ENCODE measurements at regions not wholly inside any gene's neighbourhood (a gene's known extent, or its start where the extent isn't known, plus 50 kb on each side); places are given as distances from the start of the nearest gene placed in this dataset.

GRCh38 chr3:127096256-127097071 lies 96.5 kb upstream of the PRR23E start:
- CTCF ChIA-PET: no interaction called here
- H3K4me3 ChIP-seq (ENCODE audit: control insufficient read depth in 1 of 7, extremely low read depth in 1 of 7, insufficient read depth in 4 of 7, low read depth in 2 of 7, low read length in 6 of 7): no peak overlapping the region
- H3K9me3 ChIP-seq (ENCODE audit: control extremely low read depth in 1 of 5, control insufficient read depth in 4 of 5, insufficient read depth in 2 of 5, low read depth in 1 of 5, low read length in 4 of 5): peaks cover 0 to 4% (median 0%) of the 10 kb centered on the region in 5 experiments
- POLR2A ChIA-PET: no interaction called here
- no peak overlapping the region for H3K27ac ChIP-seq (ENCODE audit: insufficient read depth in 1 of 2, low read depth in 1 of 2, low read length in 2 of 2, poor library complexity in 1 of 2, severe bottlenecking in 2 of 2)
- no peaks in the 10 kb centered on the region for H3K4me1 ChIP-seq (ENCODE audit: control extremely low read depth in 1 of 4, control insufficient read depth in 4 of 4, insufficient read depth in 4 of 4, low read length in 3 of 4)
- no peaks in the 10 kb centered on the region for H3K36me3 ChIP-seq (ENCODE audit: control insufficient read depth in 4 of 4, insufficient read depth in 4 of 4, low read length in 3 of 4)
- peaks cover 0 to 24% (median 3%) of the 10 kb centered on the region in 5 experiments for H3K27me3 ChIP-seq (replicated peaks in 2 of 5; ENCODE audit: control insufficient read depth in 4 of 5, insufficient read depth in 5 of 5, low read length in 4 of 5)
- WGBS (ENCODE audit: insufficient coverage): 86% methylated on average over 11 of the region's 11 CpGs
- no peak for DNase-seq

GRCh38 chr3:127097072-127097405 lies 95.9 kb upstream of the PRR23E start:
- H3K27me3 ChIP-seq (replicated peaks in 2 of 5; ENCODE audit: control insufficient read depth in 4 of 5, insufficient read depth in 5 of 5, low read length in 4 of 5): peaks cover 0 to 25% (median 3%) of the 10 kb centered on the region in 5 experiments
- POLR2A ChIA-PET: no interaction called here
- CTCF ChIA-PET: no interaction called here

GRCh38 chr3:127097481-127097880 lies 95.5 kb upstream of the PRR23E start:
- POLR2A ChIA-PET: interaction anchor here (0.5 kb wide), 1 partner anchor 235 kb away, joined by 3 read pairs; no protein-coding TSS in a partner anchor

More at GRCh38 chr3:127097072-127097405, 95.9 kb upstream of the PRR23E start:
- Histone ChIP-seq H3K9me3 (ENCODE audit: control extremely low read depth in 1 of 5, control insufficient read depth in 4 of 5, insufficient read depth in 2 of 5, low read depth in 1 of 5, low read length in 4 of 5) (peaks cover 0 to 4% (median 0%) of the 10 kb centered on the region in 5 experiments), H3K36me3 (ENCODE audit: control insufficient read depth in 4 of 4, insufficient read depth in 4 of 4, low read length in 3 of 4) (no peaks in the 10 kb centered on the region), H3K4me3 (ENCODE audit: control insufficient read depth in 1 of 7, extremely low read depth in 1 of 7, insufficient read depth in 4 of 7, low read depth in 2 of 7, low read length in 6 of 7) (no peak overlapping the region), H3K4me1 (ENCODE audit: control extremely low read depth in 1 of 4, control insufficient read depth in 4 of 4, insufficient read depth in 4 of 4, low read length in 3 of 4) (no peaks in the 10 kb centered on the region), H3K27ac (ENCODE audit: insufficient read depth in 1 of 2, low read depth in 1 of 2, low read length in 2 of 2, poor library complexity in 1 of 2, severe bottlenecking in 2 of 2) (no peak overlapping the region)
- 95% methylated on average over 4 of the region's 4 CpGs for WGBS (ENCODE audit: insufficient coverage)
- DNase-seq: no peak

GRCh38 chr3:127099982-127100381 lies 92.9 kb upstream of the PRR23E start:
- CTCF ChIA-PET: no interaction called here
- peaks cover 0 to 26% (median 3%) of the 10 kb centered on the region in 5 experiments for H3K27me3 ChIP-seq (replicated peaks in 2 of 5; ENCODE audit: control insufficient read depth in 4 of 5, insufficient read depth in 5 of 5, low read length in 4 of 5)
- 96% methylated on average over 3 of the region's 3 CpGs for WGBS (ENCODE audit: insufficient coverage)

More at GRCh38 chr3:127097481-127097880, 95.5 kb upstream of the PRR23E start:
- Histone ChIP-seq H3K9me3 (ENCODE audit: control extremely low read depth in 1 of 5, control insufficient read depth in 4 of 5, insufficient read depth in 2 of 5, low read depth in 1 of 5, low read length in 4 of 5) (peaks cover 0 to 4% (median 0%) of the 10 kb centered on the region in 5 experiments), H3K4me1 (ENCODE audit: control extremely low read depth in 1 of 4, control insufficient read depth in 4 of 4, insufficient read depth in 4 of 4, low read length in 3 of 4) (no peaks in the 10 kb centered on the region), H3K27me3 (replicated peaks in 2 of 5; ENCODE audit: control insufficient read depth in 4 of 5, insufficient read depth in 5 of 5, low read length in 4 of 5) (peaks cover 0 to 26% (median 3%) of the 10 kb centered on the region in 5 experiments), H3K27ac (ENCODE audit: insufficient read depth in 1 of 2, low read depth in 1 of 2, low read length in 2 of 2, poor library complexity in 1 of 2, severe bottlenecking in 2 of 2) (no peak overlapping the region), H3K36me3 (ENCODE audit: control insufficient read depth in 4 of 4, insufficient read depth in 4 of 4, low read length in 3 of 4) (no peaks in the 10 kb centered on the region), H3K4me3 (ENCODE audit: control insufficient read depth in 1 of 7, extremely low read depth in 1 of 7, insufficient read depth in 4 of 7, low read depth in 2 of 7, low read length in 6 of 7) (no peak overlapping the region)
- WGBS (ENCODE audit: insufficient coverage): 81% methylated on average over 3 of the region's 3 CpGs
- CTCF ChIA-PET: no interaction called here
- DNase-seq: no peak

GRCh38 chr3:127100459-127101410 lies 92.2 kb upstream of the PRR23E start:
- Histone ChIP-seq H3K36me3 (ENCODE audit: control insufficient read depth in 4 of 4, insufficient read depth in 4 of 4, low read length in 3 of 4) (no peaks in the 10 kb centered on the region), H3K9me3 (ENCODE audit: control extremely low read depth in 1 of 5, control insufficient read depth in 4 of 5, insufficient read depth in 2 of 5, low read depth in 1 of 5, low read length in 4 of 5) (peaks cover 0 to 2% (median 0%) of the 10 kb centered on the region in 5 experiments), H3K4me3 (ENCODE audit: control insufficient read depth in 1 of 7, extremely low read depth in 1 of 7, insufficient read depth in 4 of 7, low read depth in 2 of 7, low read length in 6 of 7) (no peak overlapping the region), H3K27me3 (replicated peaks in 2 of 5; ENCODE audit: control insufficient read depth in 4 of 5, insufficient read depth in 5 of 5, low read length in 4 of 5) (peaks cover 0 to 26% (median 3%) of the 10 kb centered on the region in 5 experiments), H3K4me1 (ENCODE audit: control extremely low read depth in 1 of 4, control insufficient read depth in 4 of 4, insufficient read depth in 4 of 4, low read length in 3 of 4) (no peaks in the 10 kb centered on the region), H3K27ac (ENCODE audit: insufficient read depth in 1 of 2, low read depth in 1 of 2, low read length in 2 of 2, poor library complexity in 1 of 2, severe bottlenecking in 2 of 2) (no peak overlapping the region)
- WGBS (ENCODE audit: insufficient coverage): 84% methylated on average over 12 of the region's 18 CpGs
- POLR2A ChIA-PET: no interaction called here
- no peak for DNase-seq
- CTCF ChIA-PET: no interaction called here

More at GRCh38 chr3:127099982-127100381, 92.9 kb upstream of the PRR23E start:
- Histone ChIP-seq H3K4me1 (ENCODE audit: control extremely low read depth in 1 of 4, control insufficient read depth in 4 of 4, insufficient read depth in 4 of 4, low read length in 3 of 4) (no peaks in the 10 kb centered on the region), H3K36me3 (ENCODE audit: control insufficient read depth in 4 of 4, insufficient read depth in 4 of 4, low read length in 3 of 4) (no peaks in the 10 kb centered on the region), H3K27ac (ENCODE audit: insufficient read depth in 1 of 2, low read depth in 1 of 2, low read length in 2 of 2, poor library complexity in 1 of 2, severe bottlenecking in 2 of 2) (no peak overlapping the region), H3K4me3 (ENCODE audit: control insufficient read depth in 1 of 7, extremely low read depth in 1 of 7, insufficient read depth in 4 of 7, low read depth in 2 of 7, low read length in 6 of 7) (no peak overlapping the region), H3K9me3 (ENCODE audit: control extremely low read depth in 1 of 5, control insufficient read depth in 4 of 5, insufficient read depth in 2 of 5, low read depth in 1 of 5, low read length in 4 of 5) (peaks cover 0 to 4% (median 0%) of the 10 kb centered on the region in 5 experiments)
- POLR2A ChIA-PET: no interaction called here
- no peak for DNase-seq

GRCh38 chr3:127101411-127102187 lies 91.3 kb upstream of the PRR23E start:
- WGBS (ENCODE audit: insufficient coverage): 91% methylated on average over 4 of the region's 19 CpGs
- H3K36me3 ChIP-seq (ENCODE audit: control insufficient read depth in 4 of 4, insufficient read depth in 4 of 4, low read length in 3 of 4): no peaks in the 10 kb centered on the region
- H3K27ac ChIP-seq (ENCODE audit: insufficient read depth in 1 of 2, low read depth in 1 of 2, low read length in 2 of 2, poor library complexity in 1 of 2, severe bottlenecking in 2 of 2): no peak overlapping the region
- no peak for DNase-seq
- H3K4me1 ChIP-seq (ENCODE audit: control extremely low read depth in 1 of 4, control insufficient read depth in 4 of 4, insufficient read depth in 4 of 4, low read length in 3 of 4): no peaks in the 10 kb centered on the region
- H3K27me3 ChIP-seq (replicated peaks in 2 of 5; ENCODE audit: control insufficient read depth in 4 of 5, insufficient read depth in 5 of 5, low read length in 4 of 5): peaks cover 0 to 26% (median 3%) of the 10 kb centered on the region in 5 experiments
- CTCF ChIA-PET: no interaction called here
- no peaks in the 10 kb centered on the region for H3K9me3 ChIP-seq (ENCODE audit: control extremely low read depth in 1 of 5, control insufficient read depth in 4 of 5, insufficient read depth in 2 of 5, low read depth in 1 of 5, low read length in 4 of 5)
- no peak overlapping the region for H3K4me3 ChIP-seq (ENCODE audit: control insufficient read depth in 1 of 7, extremely low read depth in 1 of 7, insufficient read depth in 4 of 7, low read depth in 2 of 7, low read length in 6 of 7)
- POLR2A ChIA-PET: no interaction called here

Measured in common myeloid progenitor, CD34-positive (primary cell).